ENCODE measurements at regions not wholly inside any gene's neighbourhood (a gene's known extent, or its start where the extent isn't known, plus 50 kb on each side); places are given as distances from the start of the nearest gene placed in this dataset.

- no peak for TF ChIP-seq CTCF (IDR thresholded peaks at IDR 0.05; ENCODE audit: insufficient read depth, low read depth, low read length, missing control alignments)
- no peak overlapping the region for H3K4me3 ChIP-seq (ENCODE audit: low read depth, low read length)
- no peak for DNase-seq (ENCODE audit: low read depth)
These were observed 560.4 kb upstream of the DAB1 start for GRCh38 chr1:57984277-57984676.

- DNase-seq (ENCODE audit: low read depth) = no peak
- no peak overlapping the region for H3K4me3 ChIP-seq (ENCODE audit: low read depth, low read length)
- TF ChIP-seq CTCF (IDR thresholded peaks at IDR 0.05; ENCODE audit: insufficient read depth, low read depth, low read length, missing control alignments) = no peak
These were observed 559.6 kb upstream of the DAB1 start for GRCh38 chr1:57983441-57983840.

- H3K4me3 ChIP-seq (ENCODE audit: low read depth, low read length) = no peak overlapping the region
- TF ChIP-seq CTCF (IDR thresholded peaks at IDR 0.05; ENCODE audit: insufficient read depth, low read depth, low read length, missing control alignments) = no peak
- DNase-seq (ENCODE audit: low read depth) = no peak
These were observed 559.0 kb upstream of the DAB1 start for GRCh38 chr1:57982852-57983251.

GRCh38 chr1:57976216-57976615, 552.4 kb upstream of the DAB1 start:
- DNase-seq (ENCODE audit: low read depth) = no peak
- no peak for TF ChIP-seq CTCF (IDR thresholded peaks at IDR 0.05; ENCODE audit: insufficient read depth, low read depth, low read length, missing control alignments)
- no peak overlapping the region for H3K4me3 ChIP-seq (ENCODE audit: low read depth, low read length)

- no peak for TF ChIP-seq CTCF (IDR thresholded peaks at IDR 0.05; ENCODE audit: insufficient read depth, low read depth, low read length, missing control alignments)
These were observed 544.5 kb upstream of the DAB1 start for GRCh38 chr1:57968321-57968720.

GRCh38 chr1:57966751-57967406, 543.0 kb upstream of the DAB1 start:
- no peak for TF ChIP-seq CTCF (IDR thresholded peaks at IDR 0.05; ENCODE audit: insufficient read depth, low read depth, low read length, missing control alignments)
- no peak for DNase-seq (ENCODE audit: low read depth)
- H3K4me3 ChIP-seq (ENCODE audit: low read depth, low read length) = no peak overlapping the region

More at GRCh38 chr1:57968321-57968720, 544.5 kb upstream of the DAB1 start:
- no peak for DNase-seq (ENCODE audit: low read depth)
- H3K4me3 ChIP-seq (ENCODE audit: low read depth, low read length) = no peak overlapping the region

- H3K4me3 ChIP-seq (ENCODE audit: low read depth, low read length) = no peak overlapping the region
- TF ChIP-seq CTCF (IDR thresholded peaks at IDR 0.05; ENCODE audit: insufficient read depth, low read depth, low read length, missing control alignments) = no peak
- no peak for DNase-seq (ENCODE audit: low read depth)
These were observed 542.5 kb upstream of the DAB1 start for GRCh38 chr1:57966340-57966739.
